HG03354 (cell line): ENCODE measurements at regions not wholly inside any gene's neighbourhood (a gene's known extent, or its start where the extent isn't known, plus 50 kb on each side); places are given as distances from the start of the nearest gene placed in this dataset.

Experiments
- ATAC-seq: cut with Tn5 transposase; IDR thresholded peaks from one replicate; pipeline ENCODE4 v1.9.1; 2021; ENCODE audit warnings: mild to moderate bottlenecking; ENCODE audit not compliant: unreplicated experiment, poor library complexity, severe bottlenecking

DNA sequence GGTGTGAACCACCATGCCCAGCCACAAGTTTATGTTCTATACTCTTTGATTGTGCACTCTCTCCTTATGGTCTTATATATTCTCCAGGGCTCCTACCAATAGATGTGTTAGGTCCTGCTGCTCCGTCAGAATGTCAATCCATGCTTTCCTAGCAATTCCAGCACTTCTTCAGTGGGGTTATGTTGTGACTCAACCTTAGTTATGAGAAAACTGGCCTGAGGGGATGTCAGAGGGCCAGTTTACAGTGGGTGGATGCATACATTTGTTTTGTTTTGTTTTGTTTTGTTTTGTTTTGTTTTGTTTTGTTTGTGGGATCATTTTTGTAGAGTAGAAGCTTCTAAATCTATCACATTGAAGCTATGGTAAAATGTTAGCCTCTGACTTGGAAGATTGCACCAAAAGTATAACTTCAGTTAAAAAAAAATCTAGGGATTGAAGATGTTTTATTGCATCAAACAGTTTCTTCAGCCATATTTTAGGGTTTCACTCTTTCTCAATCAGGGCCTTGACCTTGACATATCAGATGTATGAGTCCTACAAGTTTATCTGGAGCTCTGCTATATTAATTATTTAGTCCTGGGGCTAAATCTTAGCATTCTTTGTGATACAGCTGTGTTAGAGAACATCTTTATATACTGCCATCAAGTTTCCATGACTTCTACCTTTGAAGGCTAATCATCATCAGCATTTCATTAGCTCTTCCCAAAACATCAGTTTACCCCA, 191.6 kb upstream of the CNTN5 start:
- ATAC-seq, result no peak

DNA sequence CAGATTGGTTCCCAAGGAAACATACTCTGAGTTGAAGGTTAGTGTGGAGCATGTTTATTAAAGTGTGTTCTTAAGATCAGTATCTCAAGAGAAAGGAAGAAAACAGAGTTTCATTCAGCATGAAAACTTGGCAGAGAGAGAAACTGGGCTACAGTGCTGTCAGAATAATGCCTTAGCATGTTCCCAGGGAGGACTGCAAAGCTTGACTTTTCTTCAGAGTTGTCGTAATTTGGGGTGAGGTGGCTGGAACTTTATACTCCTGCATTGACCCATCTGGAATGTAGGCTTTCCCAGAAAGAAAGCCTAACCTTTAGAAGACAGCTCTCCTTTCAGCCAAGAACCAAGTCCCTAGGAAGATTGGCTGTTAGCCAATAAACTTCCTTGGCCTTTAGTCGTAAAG, 190.8 kb upstream of the CNTN5 start:
- no peak for ATAC-seq

DNA sequence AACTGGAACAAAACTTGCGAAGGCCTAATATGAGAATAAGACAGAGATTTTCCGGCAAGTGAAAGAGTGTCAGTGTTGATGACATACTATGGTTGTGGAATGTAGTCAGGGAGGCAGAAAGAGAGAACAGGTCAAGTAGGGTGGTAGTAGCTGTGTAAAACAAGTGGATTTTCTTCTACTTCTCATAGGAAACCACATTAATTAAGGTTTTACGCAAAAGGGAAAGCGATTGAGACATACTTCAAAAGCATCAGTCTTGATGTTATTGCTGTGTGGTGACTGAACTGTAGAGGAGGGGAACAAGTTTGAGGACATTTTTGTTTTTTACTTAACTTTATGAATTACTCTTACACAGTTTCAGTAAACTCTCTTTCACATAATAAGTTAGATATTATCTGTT, 186.0 kb upstream of the CNTN5 start:
- ATAC-seq, result no peak

DNA sequence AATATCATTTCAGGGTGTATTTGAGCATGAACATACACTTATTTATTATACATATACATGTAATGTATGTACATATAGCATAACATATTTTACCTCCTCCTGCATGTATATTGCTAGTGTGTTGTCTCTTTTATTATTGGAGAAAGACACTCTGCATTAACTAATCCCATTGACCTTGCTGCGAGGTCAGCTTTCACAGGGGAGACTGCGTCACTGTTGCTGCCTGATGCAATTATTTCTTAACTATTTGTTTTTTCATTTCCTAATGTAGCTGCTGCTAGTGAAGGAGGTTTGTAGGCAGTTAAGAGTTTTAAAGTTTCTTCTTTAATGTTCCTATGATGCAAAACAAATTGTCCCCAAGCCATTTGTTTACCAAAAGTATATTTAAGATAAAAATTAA, 185.4 kb upstream of the CNTN5 start:
- no peak for ATAC-seq

DNA sequence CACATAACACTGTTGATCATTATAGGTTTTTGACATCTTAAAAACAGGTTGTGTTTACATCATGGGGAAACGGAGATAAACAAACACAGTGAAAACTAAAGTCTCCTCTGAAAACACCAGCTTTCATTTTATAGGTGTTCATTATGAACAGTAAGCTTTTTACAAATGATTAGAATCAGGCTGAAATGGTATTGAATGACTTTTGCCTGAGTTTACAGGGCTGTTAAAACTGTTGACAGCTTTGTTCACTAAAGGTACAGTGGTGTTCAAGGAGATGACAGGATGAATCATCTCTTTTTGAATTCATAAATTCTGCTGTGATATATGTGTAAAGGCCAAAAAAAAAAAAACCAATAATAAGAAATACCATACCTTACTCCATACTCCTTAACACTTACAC, 184.6 kb upstream of the CNTN5 start:
- ATAC-seq, result no peak

DNA sequence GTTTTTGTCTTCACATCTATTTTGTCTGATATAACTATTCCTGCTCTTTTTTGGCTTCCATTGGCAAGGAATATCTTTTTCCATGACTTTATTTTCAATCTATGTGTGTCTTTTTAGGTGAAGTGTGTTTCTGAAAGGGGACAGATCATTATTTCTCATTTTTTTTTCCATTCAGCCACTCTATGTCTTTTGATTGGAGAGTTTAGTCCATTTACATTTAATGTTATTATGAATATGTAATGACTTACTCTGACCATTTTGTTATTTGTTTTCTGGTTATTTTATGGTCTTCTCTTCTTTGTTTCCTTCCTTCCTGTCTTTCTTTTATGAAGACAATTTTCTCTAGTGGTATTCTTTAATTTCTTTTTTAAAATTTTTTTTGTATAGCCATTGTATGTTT, 178.6 kb upstream of the CNTN5 start:
- no peak for ATAC-seq

DNA sequence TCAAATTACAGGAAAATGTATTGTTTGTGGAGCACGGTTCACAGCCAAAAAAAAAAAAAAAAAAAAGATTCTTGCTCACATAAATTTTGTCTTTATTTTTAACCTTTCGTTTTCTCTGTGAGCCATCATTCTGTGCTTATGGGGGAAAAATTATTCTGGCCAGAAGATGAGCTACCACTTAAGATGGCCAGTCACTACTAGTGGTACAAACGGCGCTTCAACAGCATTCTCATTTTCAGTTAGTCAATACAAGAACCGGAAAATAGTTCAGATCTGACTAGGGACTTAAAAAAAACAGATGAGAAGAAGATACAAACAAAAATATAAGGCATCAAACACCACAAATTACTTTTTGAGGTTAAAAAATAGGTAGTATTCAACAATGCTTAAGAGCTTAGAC, 158.6 kb upstream of the CNTN5 start:
- no peak for ATAC-seq

DNA sequence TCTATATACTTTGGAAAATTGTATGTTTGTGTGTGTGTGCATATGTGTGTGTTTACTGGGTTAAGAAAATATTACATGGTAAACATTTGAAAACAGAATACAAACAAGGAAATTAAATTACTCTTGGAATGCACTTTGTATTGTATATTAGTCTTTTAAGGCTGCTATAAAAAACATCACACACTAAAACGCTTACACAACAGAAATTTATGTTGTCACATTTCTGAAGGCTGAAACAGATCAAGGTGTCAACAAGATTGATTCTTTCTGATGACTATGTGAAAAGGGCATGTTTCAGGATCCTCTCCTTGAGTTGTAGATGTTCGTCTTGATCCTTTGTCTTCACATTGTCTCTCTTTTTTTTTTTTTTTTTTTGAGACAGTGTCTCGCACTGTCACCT, 149.1 kb upstream of the CNTN5 start:
- no peak for ATAC-seq

DNA sequence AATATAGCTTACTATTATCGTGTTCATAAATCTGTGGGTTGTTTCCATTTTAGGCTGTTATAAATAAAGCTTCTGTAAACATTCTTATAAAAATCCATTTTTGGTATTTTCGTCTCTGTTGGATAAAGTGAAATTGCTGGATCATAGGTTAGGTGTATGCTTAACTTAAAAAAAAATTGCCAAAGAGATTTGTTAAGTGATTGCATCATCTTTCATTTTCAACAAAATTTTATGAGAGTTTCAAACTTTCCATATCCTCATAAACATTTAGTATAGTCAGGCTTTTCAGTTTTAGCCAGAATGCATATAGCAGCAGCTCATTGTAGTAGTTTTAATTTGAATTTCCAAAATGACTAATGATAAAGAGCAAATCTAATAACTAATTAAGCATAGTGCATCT, 146.7 kb upstream of the CNTN5 start:
- no peak for ATAC-seq

DNA sequence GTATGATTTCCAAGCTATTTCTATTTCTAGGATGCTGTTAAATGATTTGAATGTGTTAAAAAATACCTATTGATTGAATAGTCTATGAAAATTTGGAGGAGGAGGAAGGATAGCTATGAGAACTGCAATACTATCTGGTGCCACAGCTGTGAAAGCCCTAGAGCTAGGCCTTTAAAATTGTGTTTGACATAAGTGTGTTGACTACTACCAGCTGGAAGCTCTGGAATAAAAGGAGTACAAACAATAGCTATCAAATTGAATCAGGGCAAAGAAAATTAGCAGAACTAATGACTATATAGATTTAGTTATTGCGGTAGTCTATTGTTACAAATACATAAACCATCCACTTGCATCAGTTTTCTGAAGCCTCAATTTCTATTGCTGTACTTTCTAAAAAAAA, 124.8 kb upstream of the CNTN5 start:
- ATAC-seq, result no peak

DNA sequence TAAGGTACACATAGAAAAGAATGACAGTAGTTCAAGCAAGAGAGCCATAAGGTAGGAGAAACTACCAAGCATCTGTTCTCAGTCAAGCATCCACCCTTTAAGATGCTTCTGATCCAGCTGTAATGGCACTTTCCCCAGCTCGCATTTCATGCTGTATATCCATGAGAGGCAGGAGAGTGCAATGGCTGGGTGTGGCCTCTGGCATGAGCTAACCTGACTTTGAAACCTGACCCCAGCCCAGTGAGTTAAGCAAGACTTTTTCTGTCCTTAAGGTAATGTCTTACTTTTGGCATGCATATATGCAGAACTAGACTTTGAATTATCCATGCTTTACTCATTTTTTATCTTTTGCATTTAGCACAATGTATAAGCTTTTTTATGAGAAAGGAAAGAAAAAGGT, 79.8 kb upstream of the CNTN5 start:
- no peak for ATAC-seq

DNA sequence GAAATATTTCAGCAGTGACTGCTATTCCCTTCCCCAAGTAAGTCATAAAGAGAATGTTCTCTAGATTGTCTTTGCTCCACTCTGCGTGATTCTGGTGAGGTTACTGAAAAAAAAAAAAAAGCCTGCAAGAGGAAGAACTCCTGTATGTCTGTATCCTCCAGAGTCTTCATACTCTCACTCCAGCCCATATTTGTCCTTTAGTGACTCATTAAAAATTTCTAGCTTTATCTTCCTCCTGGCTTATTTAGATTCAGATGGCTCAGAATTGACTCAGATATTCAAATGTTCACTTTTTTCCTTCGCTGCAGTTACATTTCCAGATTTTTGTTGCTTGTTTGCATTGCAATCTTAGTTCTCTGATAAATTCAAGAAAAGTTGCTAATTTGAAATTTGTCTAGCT, 76.3 kb upstream of the CNTN5 start:
- ATAC-seq, result no peak

DNA sequence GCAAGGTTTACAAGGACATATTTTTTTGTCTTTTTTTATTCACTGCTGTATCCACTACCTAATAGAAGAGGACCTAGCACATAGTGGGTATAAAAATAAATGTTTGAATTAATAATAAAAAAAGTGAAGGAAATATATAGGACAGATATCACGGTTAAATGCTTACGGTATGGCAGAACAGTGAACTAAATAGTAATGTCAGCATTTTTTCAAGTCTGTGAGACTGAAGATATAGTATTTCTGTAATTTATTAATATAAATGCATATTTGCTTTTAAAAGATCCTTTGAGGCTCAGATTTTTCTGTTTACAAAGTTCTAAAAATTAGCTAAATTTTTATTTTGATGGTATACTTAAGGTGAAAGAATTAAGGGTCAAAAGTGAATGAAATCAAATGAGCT, 68.6 kb upstream of the CNTN5 start:
- no peak for ATAC-seq

DNA sequence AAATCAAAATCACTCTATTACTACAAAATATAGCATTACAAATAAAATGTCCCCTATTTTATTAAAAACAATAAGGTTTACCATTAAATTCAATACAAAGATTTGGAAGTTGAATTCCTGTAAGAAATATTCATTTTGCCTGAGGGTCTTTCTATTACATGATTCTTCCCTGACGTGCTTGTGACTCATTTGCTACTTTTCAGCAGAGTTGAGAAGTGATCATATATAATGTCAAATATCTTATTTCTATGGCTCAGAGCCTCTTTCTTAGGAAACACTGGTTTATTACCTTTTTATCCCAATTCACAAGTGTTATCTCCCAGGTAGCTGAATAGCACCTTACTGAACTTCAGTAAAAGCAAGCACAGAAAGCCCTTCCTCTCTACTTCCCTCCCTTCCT, 65.2 kb upstream of the CNTN5 start:
- ATAC-seq, result no peak

DNA sequence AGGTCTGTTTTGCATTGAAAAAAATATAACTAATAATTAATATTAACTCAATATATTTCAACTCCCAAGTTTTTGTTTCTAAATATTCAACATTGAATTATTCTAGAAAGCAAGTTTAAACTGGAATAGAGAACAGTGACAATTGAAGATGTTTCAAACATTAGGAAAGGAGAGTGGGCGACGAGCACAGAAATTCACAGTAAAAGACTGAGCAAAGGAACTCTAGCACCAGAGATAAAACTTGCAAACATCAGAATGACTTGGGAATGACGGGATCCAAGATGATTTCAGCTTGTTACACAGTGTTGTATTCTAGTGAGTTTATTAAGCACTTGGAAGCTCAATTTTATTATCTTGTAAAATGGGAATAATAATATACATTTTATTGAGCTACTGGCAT, 56.6 kb upstream of the CNTN5 start:
- ATAC-seq, result no peak

DNA sequence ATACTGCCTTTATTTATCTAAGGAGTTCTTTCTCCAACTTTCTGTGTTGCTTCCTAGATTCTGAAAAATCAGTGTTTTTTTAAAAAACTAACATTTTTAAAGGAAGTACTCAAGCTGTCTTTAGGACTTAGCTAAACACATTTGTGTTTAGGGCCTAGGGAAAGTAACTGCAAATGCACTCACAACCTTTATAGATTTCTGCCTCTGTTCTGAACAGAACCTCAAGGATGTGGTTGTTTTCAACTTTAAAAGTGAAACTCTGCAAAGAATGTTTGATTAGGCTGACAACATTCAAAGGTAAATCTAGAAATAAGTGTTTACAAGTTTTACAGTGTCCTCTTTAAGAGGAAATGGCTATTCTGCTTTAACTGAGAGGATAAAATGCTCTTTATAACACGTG, 55.4 kb upstream of the CNTN5 start:
- ATAC-seq, result no peak

DNA sequence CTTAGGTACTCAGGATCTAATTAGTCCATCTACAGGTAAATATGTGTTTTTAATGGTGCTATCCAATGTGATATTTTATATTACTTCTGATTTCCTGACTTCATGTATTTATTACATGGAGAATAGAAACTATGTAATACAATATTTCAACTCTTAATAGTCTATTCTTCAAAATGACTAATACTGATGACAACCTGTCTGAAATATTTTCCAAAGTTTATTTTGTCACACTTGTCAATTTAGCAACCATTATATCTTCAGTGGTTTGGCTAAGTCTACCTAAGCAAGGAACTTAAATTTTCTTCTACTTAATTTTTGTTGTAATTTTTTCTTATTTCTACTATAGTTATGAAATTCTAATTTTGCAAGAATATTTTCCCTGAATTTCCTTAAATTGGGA, 55.0 kb upstream of the CNTN5 start:
- ATAC-seq, result no peak

DNA sequence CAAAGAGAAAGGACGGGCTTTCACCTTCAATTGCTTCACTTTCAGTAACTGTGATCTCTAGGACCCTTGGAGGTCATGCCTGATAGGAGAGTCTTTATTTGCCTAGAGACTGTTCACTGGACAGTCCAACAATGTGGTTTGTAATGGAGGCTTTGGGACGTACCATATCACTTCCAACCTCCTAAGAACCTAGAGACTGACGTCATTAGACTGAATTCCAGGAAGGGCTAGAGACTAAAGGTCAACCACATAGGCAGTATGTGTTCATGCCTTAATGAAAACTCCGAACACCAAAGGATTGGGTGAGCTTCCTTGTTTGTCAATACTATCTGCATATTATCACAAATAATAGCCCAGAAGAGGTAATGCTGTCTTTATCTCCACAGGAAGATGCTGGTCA, 53.7 kb upstream of the CNTN5 start:
- no peak for ATAC-seq
